MM.1S (cell line): ENCODE measurements at regions not wholly inside any gene's neighbourhood (a gene's known extent, or its start where the extent isn't known, plus 50 kb on each side); places are given as distances from the start of the nearest gene placed in this dataset.

Experiments
- CTCF ChIP-seq: fragments of 300-600 bp; sonication (generic); IDR thresholded peaks from 2 replicates; pipeline ENCODE4 v1.5.1; 2016; ENCODE audit warnings: antibody characterized with exemption, low read length, mixed read lengths
- EZH2phosphoT487 ChIP-seq: fragments of 300-600 bp; sonication (generic); IDR thresholded peaks from 2 replicates; pipeline ENCODE4 v1.6.1; 2018; ENCODE audit warnings: antibody characterized with exemption, low read length

DNA sequence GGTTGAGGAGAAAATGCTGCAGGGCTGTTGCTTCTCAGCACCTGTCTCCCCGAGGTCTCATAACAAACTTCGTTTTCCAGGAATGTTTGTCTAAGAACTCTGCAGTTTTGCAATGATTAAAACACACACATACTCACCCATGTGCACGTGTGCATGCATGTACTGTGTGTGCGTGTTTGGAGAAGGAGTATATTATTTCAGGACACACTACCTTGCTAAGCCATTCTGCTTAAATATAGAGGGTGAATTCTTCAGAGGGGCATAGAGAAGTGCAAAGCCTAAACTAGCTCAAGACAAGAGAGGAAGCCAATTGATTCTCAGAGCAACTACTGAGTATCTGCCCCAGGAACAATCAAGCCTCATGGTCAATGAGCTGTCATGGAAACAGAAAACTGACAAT is 298.4 kb upstream of the MGMT start:
- TF ChIP-seq CTCF: no peak
- TF ChIP-seq EZH2phosphoT487: no peak
